HG03175 (cell line): ENCODE measurements at regions not wholly inside any gene's neighbourhood (a gene's known extent, or its start where the extent isn't known, plus 50 kb on each side); places are given as distances from the start of the nearest gene placed in this dataset.

Experiments
- ATAC-seq: cut with Tn5 transposase; IDR thresholded peaks from one replicate; pipeline ENCODE4 v1.9.1; 2021; ENCODE audit warnings: mild to moderate bottlenecking, moderate library complexity; ENCODE audit not compliant: unreplicated experiment

DNA sequence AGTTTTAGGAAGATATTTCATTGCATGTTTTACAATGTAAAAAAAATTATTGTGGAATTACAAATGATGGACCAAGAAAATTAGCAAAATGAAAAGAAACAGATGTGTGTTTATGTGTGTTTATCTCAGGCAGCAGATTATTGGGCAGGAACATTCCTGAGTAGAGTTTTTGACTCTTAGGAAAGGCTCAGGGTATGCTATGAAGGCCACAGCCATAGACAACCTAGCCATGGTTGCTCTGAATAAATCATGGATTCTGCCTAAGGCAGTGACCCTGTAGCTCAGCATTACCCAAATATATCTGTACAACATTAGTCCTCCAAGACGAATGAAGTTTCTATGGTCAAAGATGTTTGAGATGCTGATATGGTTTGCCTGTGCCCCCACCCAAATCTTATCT, 298.3 kb downstream of the PTEN start:
- no peak for ATAC-seq

DNA sequence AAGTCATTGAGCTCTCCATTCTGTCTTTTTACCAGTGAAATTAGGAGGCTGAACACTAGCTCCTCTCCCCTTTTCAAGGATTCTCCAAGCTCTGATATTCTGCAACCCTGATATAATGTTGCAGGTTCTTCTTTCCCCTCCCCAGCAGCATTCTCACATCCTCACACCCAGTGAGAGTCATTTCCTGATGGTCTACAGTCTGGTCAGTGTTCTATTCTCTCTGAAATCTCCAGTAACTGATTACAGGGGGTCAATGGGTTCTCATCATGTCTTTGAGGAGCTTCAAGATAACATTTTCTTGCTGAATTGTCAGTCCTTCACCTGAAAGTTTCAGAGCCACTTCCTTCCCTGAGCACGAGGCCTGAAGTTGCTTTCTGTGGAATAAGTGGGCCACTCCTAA, 299.4 kb downstream of the PTEN start:
- no peak for ATAC-seq

DNA sequence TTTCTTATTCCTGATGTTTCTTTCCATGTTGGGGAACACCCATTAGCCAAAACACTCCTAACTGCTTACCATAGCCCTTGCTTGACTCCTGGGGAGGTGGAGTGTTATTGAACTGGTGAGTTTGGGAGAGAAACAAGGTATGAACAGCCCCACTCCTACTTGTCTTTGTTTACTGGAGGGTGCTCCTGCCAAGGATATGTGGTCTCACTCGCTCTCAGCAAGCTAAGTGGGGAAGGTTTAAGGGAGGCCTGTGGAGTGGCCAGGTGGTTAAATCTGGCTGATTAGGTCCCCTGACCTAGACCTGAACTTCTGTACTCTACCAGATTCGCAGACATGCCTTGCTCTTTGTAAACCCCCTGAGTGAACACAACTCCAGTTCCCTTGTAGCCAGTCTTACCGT, 300.1 kb downstream of the PTEN start:
- no peak for ATAC-seq

DNA sequence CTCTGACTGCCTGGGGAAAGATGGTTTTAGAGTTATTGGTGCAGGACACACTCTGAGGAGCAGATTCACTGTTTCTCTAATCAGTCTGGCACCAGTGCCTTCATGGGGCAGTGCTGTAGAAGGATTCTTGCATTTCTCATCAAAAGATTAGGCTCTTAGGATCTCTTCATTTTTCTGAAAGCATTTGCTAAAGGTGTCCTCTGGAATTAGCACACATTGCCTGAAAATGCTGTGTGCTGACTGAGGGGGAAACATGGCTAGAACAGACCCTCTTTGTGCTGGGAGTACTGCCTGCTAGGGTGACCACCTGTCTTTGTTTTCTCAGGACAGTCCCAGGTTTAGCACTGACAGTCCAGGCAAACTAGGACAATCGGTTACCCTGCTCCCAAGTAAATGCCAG, 301.0 kb downstream of the PTEN start:
- ATAC-seq, result no peak

DNA sequence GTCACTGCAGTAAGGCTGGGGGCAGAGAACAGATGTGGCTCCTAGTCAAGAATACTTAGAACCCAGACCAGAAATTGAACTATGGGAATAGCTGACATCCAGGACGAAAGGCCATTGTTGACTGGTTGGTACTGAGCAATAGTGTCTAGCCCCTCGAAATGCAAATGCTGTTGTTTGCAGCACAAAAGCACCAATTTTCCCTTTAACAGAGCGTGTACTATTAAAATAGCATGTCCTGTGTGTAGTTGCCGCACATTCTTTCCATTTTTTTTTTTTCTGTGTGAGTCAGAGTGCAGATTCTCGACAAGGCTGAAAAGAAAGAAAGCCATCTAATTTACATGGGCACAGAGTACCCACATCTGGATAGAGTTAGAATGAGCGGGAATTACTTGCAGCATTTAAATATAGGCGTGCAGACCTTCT, 302.4 kb downstream of the PTEN start:
- no peak for ATAC-seq

DNA sequence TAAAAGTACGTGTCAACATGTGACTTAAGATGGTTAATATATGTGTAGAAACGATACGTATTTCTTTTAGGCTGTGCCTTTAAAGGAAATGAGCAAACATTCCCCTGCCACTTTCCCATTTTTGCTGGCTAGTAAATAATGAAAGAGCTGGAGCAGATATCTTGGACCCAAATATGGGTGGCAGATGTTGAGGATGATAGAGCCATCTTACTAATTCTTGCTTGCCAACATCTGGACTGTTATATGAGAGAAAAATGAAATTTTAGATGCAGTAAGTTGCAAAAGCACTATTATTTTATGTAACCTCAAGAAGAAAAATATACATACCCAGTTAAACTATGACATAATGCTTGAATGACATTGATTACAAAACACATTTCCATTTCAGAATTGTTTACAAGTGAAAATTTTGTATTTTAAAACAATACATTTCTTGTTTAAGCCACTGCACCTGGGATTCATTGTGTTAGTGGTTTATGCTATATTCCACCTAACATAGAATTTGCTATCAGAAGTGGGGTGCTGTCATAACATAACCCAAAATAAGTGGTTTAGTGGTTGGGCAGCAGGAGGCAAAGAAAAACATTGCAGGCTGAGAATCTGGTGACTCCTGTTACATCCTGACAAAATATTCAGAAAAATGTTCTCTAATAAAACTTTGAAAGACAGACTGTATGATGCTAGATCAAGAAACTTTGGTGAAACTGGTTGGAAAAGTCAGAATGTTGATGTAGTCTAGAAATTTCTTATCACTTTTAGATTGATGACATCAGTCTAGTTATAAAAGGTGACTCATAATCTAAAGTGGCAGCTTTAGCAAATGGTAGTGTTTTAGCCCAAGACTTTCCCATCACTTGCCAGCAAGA, 305.0 kb downstream of the PTEN start:
- ATAC-seq, result no peak

DNA sequence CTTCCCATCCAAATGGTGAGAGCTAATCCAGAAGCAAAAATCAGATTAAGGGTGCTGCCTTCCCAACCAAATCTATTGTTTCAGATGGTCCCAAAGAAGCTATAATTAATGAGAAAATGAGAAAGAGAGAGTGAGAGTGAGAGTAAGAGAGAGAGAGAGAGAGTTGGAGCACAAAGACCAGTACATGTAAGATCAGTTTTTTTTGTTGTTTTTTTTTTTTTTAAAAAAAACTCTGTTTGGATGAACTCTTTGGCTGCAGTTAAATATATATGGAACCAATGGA, 305.6 kb downstream of the PTEN start:
- ATAC-seq, result no peak

DNA sequence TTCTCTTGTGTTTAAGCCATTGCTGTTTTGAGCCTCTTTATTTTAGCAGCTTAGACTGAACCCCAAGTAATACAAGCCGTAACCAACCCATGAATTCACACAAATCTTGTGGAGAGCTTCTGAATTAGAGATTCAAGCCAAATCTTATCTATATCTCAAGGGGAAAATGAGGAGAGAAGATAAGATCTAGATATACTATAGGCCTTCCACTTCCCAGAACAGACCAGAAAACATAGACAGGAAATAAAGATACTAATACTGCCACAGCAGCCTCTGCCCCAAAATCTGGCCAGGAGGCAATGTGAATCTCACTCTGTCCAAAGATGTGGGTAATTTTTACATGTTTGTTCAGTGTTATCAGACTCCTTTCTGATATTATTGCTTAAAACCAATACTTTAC, 307.2 kb downstream of the PTEN start:
- ATAC-seq, result no peak

DNA sequence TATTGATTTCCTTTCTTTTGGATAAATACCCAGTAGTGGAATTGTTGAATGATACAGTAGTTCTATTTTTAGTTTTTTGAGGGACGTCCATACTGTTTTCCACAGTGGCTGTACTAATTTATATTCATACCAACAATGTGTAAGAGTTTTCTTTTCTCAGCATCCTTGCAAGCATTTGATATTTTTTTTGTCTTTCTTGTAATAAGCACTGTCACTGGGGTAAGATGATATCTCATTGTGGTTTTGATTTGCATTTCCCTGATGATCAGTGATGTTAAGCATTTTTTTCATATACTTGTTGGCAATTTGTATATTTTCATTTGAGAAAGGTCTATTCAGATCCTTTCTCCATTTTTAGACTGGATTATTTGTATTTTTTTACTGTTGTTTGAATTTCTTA, 308.7 kb downstream of the PTEN start:
- no peak for ATAC-seq

DNA sequence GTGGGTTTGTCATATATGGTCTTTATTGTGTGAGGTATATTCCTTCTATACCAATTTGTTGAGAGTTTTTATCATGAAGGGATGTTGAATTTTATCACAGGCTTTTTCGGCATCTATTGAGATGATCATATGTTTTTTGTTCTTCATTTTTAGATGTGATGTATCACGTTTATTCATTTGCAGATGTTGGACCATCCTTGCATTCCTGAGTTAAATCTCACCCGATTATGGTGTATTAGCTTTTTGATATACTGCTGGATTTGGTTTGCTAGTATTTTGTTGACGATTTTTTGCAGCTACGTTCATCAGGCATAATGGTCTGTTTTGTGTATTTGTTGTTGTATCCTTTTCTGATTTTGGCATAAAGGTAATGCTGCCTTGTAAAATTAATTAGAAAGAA, 311.0 kb downstream of the PTEN start:
- no peak for ATAC-seq

DNA sequence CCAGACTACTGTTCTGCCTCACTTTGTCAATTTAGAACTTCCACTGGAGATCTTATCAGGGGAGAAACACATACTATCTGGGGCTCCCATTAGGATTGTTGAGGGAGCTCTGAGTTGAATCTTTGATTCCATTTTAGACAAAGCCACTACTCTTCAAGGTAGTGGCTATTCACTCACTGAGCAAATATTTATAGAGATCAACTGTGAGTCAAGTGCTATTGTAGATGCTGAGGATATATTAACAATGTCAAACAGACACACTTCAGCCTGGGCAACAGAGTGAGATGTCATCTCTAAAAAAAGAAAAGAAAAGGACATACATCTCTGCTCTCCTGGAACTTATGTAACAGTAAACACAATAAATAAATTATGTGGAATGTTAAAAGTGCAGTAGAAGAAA, 315.3 kb downstream of the PTEN start:
- ATAC-seq, result no peak

DNA sequence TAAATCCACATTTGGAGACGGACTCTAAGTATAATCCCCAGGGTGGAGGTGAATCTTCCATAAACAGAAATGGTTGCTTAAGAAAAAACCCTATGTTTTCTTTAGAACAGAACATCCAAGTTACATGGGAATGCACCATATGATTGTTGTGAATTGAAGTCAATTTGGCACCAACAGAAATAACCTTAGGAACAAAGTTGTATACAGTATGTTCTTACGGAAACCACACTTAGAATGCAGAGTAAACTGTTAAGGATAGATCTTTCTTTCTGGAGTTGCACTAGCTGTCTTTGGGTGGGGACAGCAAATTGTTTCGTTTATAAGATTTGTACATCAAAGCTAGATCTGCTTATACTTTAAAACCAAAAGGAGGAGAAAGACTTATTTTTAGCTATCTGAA, 316.4 kb downstream of the PTEN start:
- no peak for ATAC-seq

DNA sequence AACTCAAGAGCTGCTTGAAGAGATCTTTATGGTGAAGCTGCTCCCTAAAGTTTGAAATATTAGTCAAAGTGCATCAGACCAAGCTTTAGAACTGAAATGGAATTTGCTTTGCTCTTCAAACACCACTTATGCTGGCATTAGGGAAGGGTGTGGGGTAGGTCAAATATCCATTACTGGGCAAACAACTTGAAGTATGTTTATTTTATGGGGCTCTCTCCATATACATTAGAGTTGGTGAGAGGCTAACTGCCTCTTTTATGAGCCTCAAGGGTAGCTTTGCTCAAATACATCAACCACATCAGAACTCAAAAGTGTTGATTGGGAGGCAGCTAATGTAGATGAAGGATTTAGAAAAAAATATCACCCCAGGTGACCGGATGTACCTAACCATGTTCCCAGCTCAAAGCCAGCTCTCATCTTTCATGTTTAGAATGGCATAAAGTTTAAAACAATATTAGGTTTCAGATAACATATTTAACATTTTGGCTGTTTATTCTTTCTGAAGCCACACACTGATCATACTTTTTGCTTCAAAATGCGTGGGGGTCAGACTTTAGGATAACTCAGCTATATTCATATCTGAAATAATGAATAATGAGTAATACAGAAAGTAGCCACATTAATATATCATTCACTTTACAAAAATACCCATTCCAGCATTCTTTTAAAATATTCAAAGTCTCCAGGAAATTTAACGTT, 318.6 kb downstream of the PTEN start:
- ATAC-seq, result no peak

DNA sequence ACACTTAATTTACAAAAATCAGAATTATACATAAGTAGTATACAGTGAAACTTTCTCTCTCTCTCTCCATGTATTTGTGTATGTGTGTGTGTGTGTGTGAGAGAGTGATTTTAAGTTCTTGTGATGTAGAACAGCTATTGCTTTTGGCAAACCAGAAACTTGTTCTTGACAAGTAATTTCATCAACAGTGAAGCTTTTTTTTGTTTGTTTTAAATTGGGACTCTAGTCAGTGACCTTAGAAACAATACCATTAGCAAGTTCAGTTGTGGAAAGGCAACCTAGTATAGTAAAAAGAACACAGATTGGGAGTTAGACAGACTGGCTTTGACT, 319.1 kb downstream of the PTEN start:
- no peak for ATAC-seq

DNA sequence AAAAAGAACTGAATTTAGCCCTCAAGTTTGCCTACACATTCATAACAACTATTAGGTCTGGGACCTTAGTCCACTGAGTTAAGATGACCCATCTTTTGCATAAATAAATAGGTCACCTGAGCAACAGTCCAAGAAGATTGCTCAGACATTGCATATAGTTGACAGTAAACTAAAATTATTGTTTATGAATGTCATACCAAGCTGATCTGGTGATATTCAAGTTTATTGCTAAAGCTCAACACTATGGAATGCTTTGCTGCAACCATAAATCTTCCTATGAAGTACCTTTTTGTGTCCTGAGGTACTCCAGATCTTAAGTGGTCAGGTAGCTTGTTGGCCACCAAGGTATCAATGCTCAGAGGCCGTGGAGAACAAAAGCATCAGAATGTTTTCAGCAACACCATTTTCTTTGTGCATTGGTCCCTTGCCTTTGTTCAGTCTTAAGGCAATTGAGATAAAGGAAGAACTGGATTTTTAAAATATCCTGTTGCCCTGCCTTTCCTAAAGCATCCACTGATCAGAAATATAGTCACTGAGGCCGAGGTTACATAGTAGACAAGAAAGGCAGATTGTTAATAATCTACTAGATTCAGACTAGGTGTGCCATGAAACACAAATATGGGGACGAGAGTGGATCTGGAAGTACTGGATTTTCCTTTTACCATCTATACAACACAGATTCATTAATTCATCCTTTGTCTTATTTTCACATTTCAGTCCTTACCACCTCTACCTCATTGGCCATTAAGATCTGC, 321.3 kb downstream of the PTEN start:
- no peak for ATAC-seq

DNA sequence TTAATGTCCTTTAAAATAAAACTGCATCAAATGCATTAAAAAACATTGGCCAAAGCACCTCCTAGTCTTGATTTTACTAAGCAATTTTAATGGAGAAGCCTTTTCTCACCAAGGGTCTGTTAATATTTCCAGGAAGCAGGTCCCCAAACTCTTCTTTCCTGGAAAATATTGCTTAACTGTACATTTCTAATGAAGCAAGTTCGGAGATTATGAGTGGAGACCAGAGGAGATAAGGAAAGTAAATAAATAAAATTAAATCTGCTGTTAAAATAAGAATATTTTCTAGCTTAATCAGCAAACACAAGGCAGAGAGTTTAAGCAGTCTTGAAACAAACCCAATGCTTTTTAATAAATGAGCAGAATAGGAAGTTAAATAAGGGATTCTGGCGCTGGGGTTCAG, 322.4 kb downstream of the PTEN start:
- no peak for ATAC-seq

DNA sequence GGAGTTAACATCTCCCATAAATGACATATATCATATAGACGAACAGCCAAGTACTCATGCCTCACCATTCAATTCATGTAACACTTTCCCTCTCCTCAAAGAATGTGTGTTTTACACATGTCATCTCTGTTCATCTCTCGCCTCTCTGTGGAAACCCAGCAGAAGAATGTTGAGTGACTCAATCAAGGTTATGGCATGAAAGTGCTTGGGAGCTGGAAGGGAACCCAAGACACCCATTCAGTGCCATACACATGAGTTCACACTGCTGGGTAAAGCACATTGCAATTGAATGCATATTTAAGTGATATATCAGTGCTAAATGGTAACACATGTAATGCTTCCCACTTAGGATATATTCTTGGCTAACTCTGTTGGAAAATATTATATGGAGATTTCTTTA, 322.9 kb downstream of the PTEN start:
- no peak for ATAC-seq

DNA sequence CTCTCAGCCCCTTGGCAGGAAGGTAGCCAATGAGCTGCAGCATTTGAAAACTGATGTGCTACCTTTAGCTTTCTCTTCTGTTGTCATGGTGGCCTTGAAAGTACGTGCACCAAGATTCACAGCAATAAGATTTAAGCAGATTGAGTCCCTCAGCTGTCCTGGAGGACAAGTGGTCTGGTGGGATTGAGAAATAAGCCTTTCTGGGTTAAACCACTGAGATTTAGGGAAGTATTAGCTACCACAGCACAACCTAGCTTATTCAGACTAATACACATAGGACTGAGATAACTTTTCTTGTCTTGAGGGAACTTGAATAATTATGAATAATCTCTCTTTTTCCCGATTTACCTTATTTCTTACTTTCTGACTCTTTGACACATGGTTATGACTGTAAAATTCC, 324.0 kb downstream of the PTEN start:
- no peak for ATAC-seq

DNA sequence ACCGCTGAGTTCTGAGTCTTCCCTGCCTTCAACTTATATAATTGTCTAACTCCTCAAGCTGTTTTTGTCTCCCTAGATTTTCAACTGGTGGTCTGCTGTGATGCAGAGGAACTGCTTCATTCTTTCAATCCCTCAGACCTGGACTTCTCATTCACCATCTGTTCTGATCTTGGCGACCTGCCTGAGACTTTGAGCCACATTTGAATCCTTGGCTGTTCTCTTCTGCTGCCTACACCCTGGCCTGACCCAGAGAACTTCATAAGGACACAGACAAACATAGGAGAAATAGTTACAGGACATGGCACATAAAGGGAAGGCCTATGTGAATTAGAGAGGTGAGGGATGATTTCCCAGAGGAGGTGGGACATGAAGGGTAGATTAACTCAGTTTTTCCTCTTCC, 326.7 kb downstream of the PTEN start:
- ATAC-seq, result no peak

DNA sequence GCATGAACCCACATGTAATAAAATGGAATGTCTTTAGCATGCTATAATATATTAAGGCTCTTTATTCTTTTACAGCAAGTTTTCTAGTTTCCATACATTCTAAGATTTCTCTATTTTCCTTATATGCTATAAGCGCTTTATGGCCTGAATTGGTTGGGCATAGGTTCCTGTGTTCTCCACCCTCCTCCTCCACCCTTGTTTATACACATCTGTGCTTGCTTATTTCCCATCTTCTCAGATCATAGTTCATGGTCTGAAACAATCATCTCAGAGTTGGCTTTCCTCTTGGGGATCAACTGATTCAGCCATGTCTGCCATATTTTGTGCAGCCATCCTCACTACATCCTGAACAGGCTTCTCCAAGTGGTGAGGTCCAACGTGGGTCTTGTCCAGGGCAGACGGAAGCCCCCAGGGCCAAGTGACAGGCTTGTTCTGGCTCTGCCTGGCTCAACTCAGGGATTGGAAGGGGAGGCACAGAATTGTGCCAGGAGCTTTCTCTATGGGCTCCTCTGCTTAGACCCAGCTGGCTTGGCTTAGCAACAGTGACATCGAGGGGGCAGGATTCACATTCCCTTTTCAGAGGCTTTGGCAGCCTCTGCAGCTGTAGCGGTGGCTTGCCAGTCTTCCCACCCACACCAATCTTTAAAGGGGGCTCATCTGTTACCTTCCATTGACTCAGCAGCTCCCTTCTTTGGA, 327.3 kb downstream of the PTEN start:
- no peak for ATAC-seq

DNA sequence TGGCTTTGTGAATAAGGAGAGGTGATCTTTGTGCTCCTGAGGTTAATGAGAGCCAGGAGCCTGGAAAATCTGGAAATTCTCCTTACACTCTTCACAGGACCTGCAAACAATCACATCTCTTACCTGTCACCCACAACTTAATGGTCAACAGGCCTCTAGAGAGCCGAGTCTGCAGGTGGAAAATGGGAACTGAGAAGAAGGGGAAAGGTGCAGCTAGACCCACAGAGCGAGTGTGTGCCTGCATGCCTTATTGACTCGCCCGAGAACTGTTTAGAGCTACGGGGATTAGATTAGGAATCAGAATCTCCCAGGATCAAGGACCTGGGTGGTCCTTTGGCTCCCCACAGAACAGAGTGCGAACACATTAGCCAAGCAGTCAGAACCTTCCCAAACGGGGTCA, 329.6 kb downstream of the PTEN start:
- no peak for ATAC-seq
